Activated naive CD4-positive, alpha-beta T cell (primary cell): ENCODE measurements at regions not wholly inside any gene's neighbourhood (a gene's known extent, or its start where the extent isn't known, plus 50 kb on each side); places are given as distances from the start of the nearest gene placed in this dataset.

ENCODE experiments used
- DNase-seq, 4 experiments: peaks; one replicate each; lab custom pipeline; 2025; lab: John Stamatoyannopoulos, UW

DNA sequence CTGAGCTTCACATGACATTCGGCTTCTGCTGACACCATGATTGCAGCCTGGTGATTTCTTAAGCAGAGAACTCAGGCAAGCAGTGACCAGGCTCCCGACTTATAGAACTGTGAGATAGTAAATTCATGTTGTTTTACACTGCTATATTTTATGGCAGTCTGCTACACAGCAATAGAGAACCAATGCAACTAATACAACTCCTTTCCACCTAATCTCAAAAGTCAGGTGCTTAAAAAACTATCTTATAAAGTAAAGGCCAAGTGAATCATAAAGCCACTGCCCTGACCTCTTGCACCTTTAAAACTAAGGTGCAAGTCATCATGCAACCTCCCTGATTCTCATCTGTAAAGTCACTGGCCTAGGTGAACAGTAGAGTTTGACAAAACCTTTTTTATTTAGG, 95.3 kb upstream of the GLS start:
- DNase-seq, result no peak

DNA sequence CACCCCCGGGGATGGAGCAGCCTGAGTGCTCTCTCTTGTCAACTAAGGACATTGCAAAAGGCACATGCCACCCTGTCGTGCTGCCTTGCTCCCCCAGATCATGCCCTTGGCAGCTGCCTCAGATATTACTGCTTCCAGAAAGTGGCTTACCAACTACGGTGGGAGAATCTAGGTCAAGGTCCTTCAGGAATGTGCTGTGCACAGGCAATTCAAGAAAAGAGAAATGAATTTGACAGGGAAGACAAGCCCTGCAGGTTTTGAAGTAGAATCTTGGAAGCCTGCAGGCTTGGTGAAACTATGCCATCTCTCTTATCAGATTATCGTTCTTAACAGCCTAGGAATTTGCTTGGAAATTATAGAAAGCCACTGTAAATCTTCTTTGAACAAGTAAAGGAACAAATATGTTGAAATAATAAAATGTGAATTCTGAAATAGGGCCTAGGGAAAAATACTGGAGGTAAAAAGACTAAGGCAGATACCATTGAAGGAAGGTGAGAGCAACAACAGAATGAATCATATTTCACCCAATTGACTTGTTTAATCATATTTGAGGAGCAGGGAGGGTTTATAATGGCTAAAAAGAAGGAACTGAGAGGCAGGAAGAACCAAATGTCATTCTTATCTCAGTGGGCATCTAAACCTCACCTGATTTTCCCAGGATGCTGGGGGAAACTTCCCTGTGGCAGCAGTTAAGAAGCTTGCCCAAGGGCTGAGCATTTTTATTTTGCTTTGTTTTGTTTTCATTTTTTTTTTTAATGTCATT, 94.0 kb upstream of the GLS start:
- no peak for DNase-seq

DNA sequence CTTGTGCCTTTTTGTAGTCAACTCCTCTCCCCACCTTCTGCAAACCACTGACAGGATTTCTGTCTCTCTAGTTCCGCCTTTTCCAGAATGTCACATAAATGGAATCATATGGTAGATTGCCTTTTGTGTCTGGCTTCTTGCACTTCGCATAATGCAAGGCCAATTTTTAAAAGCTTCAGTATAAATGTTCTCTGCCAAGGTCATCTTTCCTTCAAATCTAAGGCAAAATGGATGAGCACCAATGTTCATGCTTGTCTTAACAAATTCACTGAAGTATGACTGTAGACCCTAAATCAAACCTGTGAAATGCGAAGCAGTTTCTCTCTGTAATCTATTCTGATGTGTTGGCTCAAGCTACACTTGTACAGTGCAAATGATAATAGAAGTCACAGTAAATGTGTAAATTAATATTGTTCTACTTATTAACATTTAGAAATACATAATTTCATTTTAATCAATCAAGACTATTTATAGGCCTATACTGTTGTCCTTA, 92.8 kb upstream of the GLS start:
- DNase-seq, result no peak

DNA sequence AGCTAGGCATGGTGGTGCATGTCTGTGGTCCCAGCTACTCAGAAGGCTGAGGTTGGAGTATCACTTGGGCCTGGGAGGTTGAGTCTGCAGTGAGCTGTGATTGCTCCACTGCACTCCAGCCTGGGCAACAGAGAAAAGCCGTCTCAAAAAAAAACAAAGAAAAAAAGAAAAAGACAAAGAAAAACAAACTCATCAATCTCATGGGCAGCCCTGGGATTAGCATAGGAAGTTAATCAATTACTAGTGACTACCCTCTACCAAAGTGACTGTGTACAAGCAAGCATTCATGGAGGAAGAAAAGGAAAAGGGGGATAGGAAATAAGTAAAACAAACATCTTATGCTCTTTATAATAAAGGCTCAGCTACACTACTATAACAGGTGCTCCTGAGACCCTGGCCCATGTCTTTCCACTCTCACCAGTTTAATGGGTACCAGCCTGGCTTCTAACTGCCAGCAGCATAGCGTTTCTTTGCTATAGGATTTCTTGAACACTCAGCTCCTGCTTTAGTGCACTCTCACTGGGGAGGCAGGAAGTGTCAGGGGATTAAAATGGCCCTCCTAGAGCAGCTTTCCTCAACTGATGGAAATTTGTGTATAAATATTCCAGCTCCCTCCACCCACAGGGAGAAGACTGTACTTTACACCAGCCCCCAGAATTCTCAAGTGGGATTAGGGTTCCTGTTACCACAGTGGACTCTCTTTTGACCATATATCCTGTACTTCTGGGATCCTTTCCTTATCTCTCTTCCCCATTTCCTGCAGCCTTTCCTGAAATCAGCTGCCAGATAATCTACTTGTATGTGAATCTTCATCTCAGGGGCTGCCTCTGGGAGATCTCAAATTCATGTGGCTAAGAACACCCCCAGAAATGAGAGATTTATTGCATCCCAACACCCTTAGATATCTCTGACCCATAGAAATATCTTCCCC, 91.3 kb upstream of the GLS start:
- DNase-seq, result no peak

DNA sequence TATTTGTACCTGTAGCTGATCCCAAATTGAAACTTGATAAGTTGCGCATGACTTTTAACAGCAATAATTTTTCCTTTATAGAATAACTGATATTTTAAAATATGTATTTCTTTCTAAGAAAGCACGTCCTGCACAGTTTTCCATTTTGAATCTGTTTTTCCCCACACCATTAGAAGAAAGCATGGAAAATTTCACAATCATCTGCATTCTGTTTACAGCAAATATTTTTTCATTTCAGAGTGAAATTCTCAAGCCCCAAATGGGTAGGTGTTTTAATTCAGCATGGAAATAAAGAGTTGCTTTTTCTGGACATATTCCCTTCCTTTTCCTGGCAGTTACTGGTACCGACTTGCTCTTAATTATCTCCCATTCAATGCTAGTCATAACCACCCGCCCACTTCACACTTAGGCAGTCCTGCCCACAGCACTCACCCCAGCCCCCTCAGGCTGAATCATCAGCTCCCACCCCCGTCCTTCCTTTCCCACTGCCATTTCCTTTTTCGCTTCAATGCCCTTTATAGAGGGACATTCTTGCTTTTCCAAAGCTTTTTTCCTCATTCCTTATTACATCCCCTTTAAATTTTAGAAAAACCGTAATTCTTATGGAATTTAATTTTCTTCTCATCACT, 89.2 kb upstream of the GLS start:
- DNase-seq, result no peak

DNA sequence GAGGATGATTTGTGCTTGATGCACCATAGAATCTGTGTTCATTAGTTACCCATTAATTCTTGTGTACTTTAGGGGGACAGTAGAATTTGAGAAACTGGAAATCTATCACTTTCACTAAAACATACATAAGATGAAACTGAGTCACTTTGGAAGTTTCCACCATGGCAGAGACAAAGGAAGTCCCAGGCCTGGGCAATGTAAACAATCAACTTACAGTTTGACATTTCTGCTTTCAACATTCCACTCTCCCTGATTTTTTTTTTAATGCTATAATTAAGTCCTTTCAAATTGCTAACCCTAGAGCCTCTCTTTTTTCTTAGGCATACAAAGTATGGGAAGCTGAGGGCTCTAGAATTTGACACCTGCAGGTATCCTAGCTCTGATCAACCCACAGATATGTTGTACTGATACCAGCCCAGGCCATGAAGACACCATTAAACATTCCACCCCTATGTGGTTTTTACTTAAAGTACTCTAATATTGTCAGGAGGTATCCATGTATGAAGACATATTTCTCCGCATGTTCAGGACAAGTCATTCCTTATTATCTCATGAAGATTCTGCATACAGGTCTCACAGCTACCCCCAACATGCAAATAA, 88.5 kb upstream of the GLS start:
- DNase-seq, result no peak

DNA sequence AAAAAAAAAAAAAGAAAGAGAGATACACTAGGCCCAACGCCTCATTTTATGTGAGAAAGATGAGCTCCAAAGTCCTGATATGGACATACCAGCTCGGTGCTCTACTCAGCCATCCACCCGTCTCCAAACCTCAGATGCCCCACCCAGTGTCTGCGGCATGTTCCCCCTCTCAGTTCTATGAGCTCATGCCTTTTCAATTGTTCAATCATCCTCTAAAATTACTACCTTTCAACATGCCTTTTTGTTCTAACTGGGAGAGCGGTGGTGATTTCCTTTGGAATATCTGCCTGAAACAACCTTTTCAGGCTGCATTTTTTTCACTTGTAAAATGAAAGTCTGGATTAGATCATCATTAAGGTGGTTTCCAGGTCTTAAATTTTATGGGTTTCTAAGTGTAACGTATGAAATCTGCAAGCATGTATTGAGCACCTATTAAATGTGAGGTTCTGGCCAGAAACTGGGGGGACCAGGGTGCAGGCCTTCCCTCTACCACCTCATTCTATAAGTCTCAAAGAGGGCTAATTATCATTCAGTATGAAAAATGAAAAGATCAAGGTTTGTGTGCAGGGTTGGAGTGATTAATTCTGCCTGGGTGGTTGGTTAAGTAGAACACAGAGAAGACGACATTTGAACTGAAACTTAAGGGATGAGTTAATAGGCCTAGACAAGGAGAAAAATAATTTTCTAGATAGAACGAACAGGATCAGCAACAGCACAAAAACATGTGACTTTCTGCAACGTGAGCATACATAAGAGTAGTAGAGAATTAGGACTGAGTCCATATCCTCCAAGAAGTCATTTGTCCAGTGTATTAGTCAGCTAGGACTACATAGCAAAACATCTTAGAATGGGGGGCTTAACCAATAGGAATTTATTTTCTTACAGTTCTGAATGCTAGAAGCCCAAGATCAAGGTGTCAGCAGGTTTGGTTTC, 87.4 kb upstream of the GLS start:
- DNase-seq, result no peak

DNA sequence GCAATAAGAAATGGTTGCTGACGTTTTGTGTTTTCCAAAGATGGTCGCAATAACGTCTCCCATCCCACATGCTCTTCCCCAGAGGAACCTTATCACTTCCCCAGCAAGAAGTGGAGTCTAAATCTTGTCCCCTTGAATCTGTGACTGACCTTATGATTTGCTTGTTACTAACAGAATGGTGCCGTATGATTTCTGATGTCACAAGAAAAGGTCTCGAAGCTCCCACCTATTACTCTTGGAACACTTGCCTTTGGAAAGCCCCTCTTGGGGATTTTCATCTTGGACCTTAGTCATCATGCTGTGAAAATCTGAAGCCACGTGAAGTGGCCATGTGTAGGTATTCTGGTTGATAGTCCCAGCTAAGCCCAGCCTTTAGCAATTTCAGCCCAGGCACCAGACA, 86.2 kb upstream of the GLS start:
- no peak for DNase-seq

DNA sequence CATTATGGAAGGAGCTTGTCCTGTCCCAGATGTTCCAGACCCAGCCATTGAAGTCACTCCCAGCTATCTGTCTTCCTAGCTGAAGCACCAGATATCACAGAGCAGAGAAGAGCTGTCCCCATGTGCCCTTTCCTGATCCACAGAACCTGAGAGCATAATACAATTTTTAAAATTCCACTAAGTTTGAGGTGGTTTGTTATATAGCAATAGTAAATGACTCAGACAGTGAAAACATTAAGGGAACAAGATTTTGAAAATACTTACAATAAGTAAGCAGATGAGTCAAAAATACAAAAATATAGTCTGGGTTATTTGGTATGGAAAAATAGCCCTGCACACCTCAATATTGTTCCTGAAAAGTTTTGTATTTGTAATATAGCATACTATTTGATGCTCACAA, 85.8 kb upstream of the GLS start:
- no peak for DNase-seq

DNA sequence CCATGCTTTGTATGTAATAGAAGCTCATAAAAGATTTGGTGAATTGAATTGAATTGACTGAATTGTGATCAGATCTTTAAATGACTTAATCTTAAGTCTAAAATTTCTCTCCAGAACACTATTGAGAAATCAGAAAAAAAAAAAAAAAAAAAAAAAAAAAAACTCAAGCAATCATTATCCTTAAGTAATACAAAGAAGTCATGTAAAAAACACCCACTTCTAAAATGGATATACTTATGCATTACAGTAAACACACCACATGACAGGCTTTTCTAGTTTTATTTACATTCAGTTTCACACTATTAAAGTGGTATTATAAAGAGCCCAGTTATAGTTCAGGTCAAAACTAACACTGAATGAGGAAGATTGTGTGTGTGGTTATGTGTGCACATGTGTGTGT, 84.9 kb upstream of the GLS start:
- no peak for DNase-seq

DNA sequence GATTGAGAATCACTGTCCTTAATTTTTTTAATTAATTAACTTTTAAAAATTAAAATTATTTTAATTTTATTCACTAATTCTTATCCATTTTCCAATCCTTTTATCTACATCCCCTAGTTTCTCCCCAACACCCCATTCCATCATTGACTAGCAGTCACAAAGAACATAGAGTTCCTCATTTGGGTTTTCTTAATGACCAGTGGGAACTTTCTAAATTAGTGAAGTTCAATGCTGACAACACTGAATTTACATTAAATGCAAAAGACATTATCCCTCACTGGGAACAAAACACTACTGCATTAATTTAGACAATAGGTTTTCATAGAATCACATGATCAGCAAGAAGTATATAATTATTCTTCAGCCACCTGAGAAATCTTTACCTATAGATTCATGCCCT, 80.6 kb upstream of the GLS start:
- no peak for DNase-seq

DNA sequence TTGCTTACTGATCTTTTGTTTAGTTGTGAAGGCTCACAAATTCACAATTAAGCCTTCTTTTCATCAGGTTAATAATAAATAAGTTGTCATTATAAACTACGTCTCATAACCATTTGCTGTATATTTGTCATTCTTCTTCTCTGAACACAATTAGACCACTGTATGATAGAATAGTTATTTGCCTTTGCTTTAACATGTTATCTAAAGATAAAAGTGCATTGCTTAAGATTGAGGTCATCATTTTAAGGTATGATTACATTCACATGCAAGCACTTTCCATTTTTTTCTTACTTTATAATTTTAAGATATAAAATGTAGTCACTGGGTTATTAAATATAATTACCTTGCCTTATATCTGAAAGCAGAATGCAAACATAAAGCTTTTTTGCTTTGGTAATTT, 80.1 kb upstream of the GLS start:
- no peak for DNase-seq

DNA sequence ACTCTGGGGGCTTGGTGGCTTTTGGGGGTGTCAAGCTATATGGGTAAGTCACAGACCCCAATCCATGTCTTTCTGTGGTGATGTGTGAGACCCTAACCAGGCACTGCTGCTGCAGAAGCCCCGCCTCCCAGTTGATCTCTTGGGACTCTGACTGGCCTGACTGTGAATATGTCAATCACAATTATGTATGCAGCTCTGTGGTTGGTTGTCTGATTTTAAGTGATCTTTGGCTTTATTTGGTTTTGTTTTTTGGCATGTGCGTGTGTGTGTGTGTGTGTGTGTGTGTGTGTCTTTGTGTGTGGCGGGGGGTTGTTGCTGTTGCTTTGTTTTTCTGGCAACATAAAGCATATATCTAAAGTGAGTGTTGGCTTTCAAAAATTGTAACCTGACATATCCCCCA, 78.5 kb upstream of the GLS start:
- no peak for DNase-seq

DNA sequence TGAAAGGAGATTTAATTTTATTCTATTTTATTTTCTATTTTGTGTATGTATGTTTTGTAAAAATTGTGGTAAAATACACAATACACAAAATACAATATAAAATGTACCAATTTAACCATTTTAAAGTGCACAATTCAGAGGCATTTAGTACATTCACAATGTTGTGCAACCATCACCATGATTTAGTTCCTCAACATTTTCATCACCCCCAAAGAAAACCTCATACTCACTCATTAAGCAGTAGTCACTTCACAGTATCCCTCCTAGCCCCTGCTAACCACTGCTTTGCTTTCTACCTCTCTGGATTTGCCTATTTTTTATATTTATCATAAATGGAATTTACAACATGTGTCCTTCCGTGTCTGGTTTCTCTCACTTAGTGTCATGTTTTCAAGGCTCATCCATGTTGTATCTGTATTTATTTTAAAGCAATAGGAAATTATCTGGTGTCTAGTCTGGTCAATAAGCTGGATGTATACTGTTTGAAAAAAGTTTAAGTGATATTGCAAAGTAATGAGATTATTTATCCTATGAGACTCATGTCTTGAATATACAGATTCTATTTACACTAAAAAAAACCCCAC, 77.9 kb upstream of the GLS start:
- DNase-seq, result no peak

DNA sequence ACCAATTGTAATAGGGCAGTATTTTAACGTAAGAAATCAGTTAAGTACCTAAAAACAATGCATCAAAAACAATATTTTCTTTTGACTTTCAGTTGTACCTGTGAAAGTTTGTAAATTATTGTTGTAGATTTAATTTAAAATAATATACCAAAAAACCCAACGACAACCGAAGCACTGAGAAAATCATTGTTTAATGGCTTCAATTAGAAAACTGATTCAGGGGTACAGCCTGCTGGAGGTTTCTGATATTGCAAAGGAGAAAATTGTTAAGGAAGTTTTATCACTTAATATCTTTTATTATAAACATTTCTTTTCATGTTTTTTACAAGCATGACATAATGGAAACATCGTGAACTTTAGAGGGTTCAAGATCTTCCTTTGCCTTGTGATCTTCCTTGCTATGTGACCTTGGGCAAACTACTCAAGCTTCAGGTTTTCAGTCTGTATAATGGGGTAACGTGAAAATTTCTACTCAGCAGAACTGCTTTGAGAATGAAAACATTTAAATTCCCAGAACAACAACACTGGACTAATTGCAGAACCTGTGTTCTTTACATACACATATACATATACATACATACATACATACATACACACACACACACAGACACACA, 76.3 kb upstream of the GLS start:
- DNase-seq, result no peak

DNA sequence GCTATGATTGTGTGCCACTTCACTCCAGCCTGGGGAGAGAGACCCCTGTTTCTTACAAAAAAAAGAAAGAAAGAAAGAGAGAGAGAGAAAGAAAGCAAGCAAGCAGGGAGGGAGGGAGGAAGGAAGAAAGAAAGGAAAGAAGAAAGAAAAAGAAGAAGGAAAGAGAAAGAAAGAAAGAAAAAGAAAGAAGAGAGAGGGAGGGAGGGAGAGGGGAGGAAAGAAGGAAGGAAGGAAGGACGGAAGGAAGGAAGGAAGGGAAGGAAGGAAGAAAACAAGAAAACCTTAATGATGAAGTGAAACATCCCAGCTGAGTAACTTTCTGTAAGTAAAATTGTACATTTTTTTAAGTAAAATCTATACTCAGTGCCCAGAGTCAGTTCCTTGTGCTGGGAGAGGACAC, 75.5 kb upstream of the GLS start:
- DNase-seq, result no peak

DNA sequence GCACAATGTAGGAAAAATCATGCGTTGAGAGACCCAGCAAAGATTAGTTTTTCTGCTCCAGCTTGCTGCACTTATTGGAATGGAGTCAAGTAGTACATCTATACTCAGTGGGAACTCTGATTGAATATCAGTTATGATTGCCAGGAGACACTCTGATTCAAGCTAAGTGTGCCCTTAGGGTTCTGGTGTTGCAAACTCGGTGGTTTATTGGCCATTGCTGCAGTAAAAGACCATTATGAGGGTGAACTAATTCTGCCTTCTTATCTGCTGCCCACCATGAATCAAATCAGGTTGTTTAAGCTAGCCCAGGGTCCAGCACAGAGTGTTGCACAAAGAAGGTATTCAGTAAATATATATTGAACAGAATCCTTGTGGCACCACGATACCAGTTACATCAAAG, 74.8 kb upstream of the GLS start:
- DNase-seq, result no peak

DNA sequence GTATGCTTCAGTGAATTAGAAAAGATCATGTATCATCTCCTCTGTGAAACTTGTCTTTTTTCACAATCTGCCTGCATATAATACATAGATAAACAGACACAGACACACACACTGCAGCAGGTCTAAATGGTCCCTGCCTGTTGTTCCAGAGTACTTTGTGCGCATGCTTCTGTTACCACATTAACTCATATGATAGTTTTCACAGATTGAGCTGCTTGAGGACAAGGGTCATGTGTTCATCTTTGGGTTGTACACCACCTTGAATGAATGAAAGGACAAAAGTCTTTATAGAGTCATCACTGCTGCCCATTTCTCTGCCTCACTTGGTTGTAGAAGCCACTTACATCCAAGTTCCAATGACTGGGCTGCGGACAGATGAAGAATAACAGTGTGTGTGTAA, 72.7 kb upstream of the GLS start:
- no peak for DNase-seq

DNA sequence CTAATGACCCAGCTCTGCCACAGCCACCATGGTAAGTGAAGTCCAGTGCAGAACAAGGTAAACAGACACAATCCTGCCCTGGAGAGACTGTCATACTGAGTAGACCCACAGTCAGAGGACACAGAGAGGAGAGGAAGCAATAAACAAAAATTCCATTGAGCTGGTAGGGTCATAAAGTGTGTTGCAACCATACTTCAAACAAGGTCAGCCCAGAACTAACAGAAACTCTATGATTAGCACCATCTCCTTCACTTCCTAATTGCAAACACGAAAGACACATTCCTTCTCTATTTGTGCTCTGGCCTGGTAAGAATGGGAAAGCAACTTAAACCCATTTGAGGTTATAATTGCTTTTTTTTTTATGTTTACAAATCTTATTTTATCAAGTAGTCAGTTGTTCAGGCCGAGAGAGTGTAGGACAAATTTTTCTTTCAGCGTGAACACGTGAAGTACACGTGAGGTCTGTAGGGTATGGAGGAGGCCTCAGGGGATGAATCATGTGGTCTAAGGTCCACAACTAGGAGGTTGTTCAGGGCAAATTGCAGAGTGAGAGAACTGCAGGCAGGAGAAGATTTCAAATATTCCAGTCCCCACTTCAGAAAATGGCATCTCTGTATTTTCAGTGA, 71.4 kb upstream of the GLS start:
- DNase-seq, result no peak
